Loucy (cell line): ENCODE measurements at regions not wholly inside any gene's neighbourhood (a gene's known extent, or its start where the extent isn't known, plus 50 kb on each side); places are given as distances from the start of the nearest gene placed in this dataset.

Source experiments
- H2AFZ ChIP-seq: fragments of 200-600 bp; sonication (generic); 2 replicates; pipeline ENCODE4 v1.6.0; 2016; ENCODE audit warnings: antibody characterized with exemption, mild to moderate bottlenecking, low read length, moderate library complexity
- H3F3A ChIP-seq: fragments of 200-600 bp; 2 replicates; pipeline ENCODE4 v1.6.0; 2016; ENCODE audit warnings: antibody characterized with exemption, low read depth, mild to moderate bottlenecking
- H3K27me3 ChIP-seq: fragments of 200-600 bp; sonication (generic); 2 replicates; pipeline ENCODE4 v1.6.1; 2014; ENCODE audit warnings: low read length, mild to moderate bottlenecking; ENCODE audit not compliant: insufficient read depth, poor library complexity, severe bottlenecking
- H3K36me3 ChIP-seq: fragments of 200-600 bp; sonication (generic); 2 replicates; pipeline ENCODE4 v1.6.1; 2016; ENCODE audit warnings: low read length; ENCODE audit not compliant: insufficient read depth
- H3K4me1 ChIP-seq: fragments of 200-600 bp; sonication (generic); 2 replicates; pipeline ENCODE4 v1.5.1; 2014; ENCODE audit warnings: low read length, mild to moderate bottlenecking; ENCODE audit not compliant: insufficient read depth, poor library complexity, severe bottlenecking
- H3K4me2 ChIP-seq: fragments of 200-600 bp; sonication (generic); 2 replicates; pipeline ENCODE4 v1.6.0; 2014; ENCODE audit warnings: antibody characterized with exemption, low read length, low read depth, mild to moderate bottlenecking; ENCODE audit not compliant: poor library complexity, severe bottlenecking
- H3K4me3 ChIP-seq: fragments of 200-600 bp; sonication (generic); 2 replicates; pipeline ENCODE4 v1.5.1; 2014; ENCODE audit warnings: low read length, mild to moderate bottlenecking, mixed read lengths; ENCODE audit not compliant: poor library complexity, severe bottlenecking
- H3K79me2 ChIP-seq: fragments of 200-600 bp; sonication (generic); 2 replicates; pipeline ENCODE4 v1.6.1; 2014; ENCODE audit warnings: low read length; ENCODE audit not compliant: insufficient read depth
- H3K9ac ChIP-seq: fragments of 200-600 bp; sonication (generic); 2 replicates; pipeline ENCODE4 v1.6.0; 2014; ENCODE audit warnings: mild to moderate bottlenecking, low read depth, low read length, moderate library complexity; ENCODE audit not compliant: poor library complexity, severe bottlenecking
- H3K9me2 ChIP-seq: fragments of 200-600 bp; sonication (generic); replicated peaks from 2 replicates; pipeline ENCODE4 v1.6.1; 2016; ENCODE audit warnings: low read depth, low read length, mixed read lengths
- H3K9me3 ChIP-seq: fragments of 200-600 bp; sonication (generic); 2 replicates; pipeline ENCODE4 v1.6.1; 2014; ENCODE audit warnings: mild to moderate bottlenecking, antibody characterized with exemption, low read length, low read depth; ENCODE audit not compliant: insufficient read depth
- H4K20me1 ChIP-seq: fragments of 200-600 bp; sonication (generic); 2 replicates; pipeline ENCODE4 v1.6.0; 2014; ENCODE audit warnings: antibody characterized with exemption, low read length, mild to moderate bottlenecking; ENCODE audit not compliant: insufficient read depth, poor library complexity, severe bottlenecking
- CTCF ChIP-seq: fragments of 200-600 bp; sonication (generic); conservative IDR thresholded peaks from 2 replicates; pipeline ENCODE4 v1.5.1; 2014; ENCODE audit warnings: mild to moderate bottlenecking, antibody characterized with exemption, low read length
- EZH2phosphoT487 ChIP-seq: fragments of 200-600 bp; IDR thresholded peaks from 2 replicates; pipeline ENCODE4 v1.6.1; 2018; ENCODE audit warnings: antibody characterized with exemption, mild to moderate bottlenecking, moderate library complexity, borderline replicate concordance

- no peaks in the 10 kb centered on the region for H3K4me1 ChIP-seq
- no peak overlapping the region for H2AFZ ChIP-seq
- H3K4me3 ChIP-seq: no peak overlapping the region
- H4K20me1 ChIP-seq: no peaks in the 10 kb centered on the region
- H3K27me3 ChIP-seq: no peaks in the 10 kb centered on the region
- H3K36me3 ChIP-seq: no peaks in the 10 kb centered on the region
- H3K79me2 ChIP-seq: no peaks in the 10 kb centered on the region
- no peaks in the 10 kb centered on the region for H3F3A ChIP-seq
- H3K9me3 ChIP-seq: no peaks in the 10 kb centered on the region; the same call in 1 of the 2 replicates
- TF ChIP-seq EZH2phosphoT487: no peak
- no peak for TF ChIP-seq CTCF
- H3K4me2 ChIP-seq: no peak overlapping the region
- H3K9me2 ChIP-seq: no peaks in the 10 kb centered on the region
- no peak overlapping the region for H3K9ac ChIP-seq
Measured at GRCh38 chr12:71071536-71072097, 86.2 kb downstream of the TSPAN8 start.

GRCh38 chr12:71070416-71071128, 87.2 kb downstream of the TSPAN8 start:
- Histone ChIP-seq H3K9me3 (no peaks in the 10 kb centered on the region; the same call in 1 of the 2 replicates), H3K36me3 (no peaks in the 10 kb centered on the region), H3K79me2 (no peaks in the 10 kb centered on the region), H3K27me3 (no peaks in the 10 kb centered on the region), H3K4me1 (no peaks in the 10 kb centered on the region), H3F3A (no peaks in the 10 kb centered on the region), H3K4me3 (no peak overlapping the region), H3K4me2 (no peak overlapping the region), H4K20me1 (no peaks in the 10 kb centered on the region), H2AFZ (no peak overlapping the region), H3K9me2 (no peaks in the 10 kb centered on the region), H3K9ac (no peak overlapping the region)
- TF ChIP-seq EZH2phosphoT487: no peak
- no peak for TF ChIP-seq CTCF

GRCh38 chr12:71069311-71069710, 88.5 kb downstream of the TSPAN8 start:
- no peak for TF ChIP-seq EZH2phosphoT487
- no peak for TF ChIP-seq CTCF

More at GRCh38 chr12:71069311-71069710, 88.5 kb downstream of the TSPAN8 start:
- no peak overlapping the region for H2AFZ ChIP-seq
- no peaks in the 10 kb centered on the region for H4K20me1 ChIP-seq
- no peak overlapping the region for H3K9ac ChIP-seq
- H3K4me1 ChIP-seq: peaks cover under 1% of the 10 kb centered on the region
- H3K27me3 ChIP-seq: no peaks in the 10 kb centered on the region
- H3K4me2 ChIP-seq: no peak overlapping the region
- no peaks in the 10 kb centered on the region for H3K36me3 ChIP-seq
- no peaks in the 10 kb centered on the region for H3K9me2 ChIP-seq
- H3K4me3 ChIP-seq: no peak overlapping the region
- no peaks in the 10 kb centered on the region for H3K79me2 ChIP-seq
- H3K9me3 ChIP-seq: no peaks in the 10 kb centered on the region
- H3F3A ChIP-seq: no peaks in the 10 kb centered on the region
